AG04449 (cell line): ENCODE measurements at regions not wholly inside any gene's neighbourhood (a gene's known extent, or its start where the extent isn't known, plus 50 kb on each side); places are given as distances from the start of the nearest gene placed in this dataset.

ENCODE experiments used
- CTCF ChIA-PET: fragments of 350-600 bp; formaldehyde crosslinking; extraction: SDS; loops from one replicate; lab custom pipeline; 2021; ENCODE audit warnings: antibody characterized with exemption; lab: Yijun Ruan, JAX
- POLR2A ChIA-PET: fragments of 400-600, 350-600 bp; formaldehyde crosslinking; extraction: SDS; loops from one replicate; lab custom pipeline; 2020; ENCODE audit warnings: antibody characterized with exemption, inconsistent platforms; lab: Yijun Ruan, JAX
- DNase-seq: peaks from one replicate; pipeline ENCODE4 v3.0.0-alpha.2; 2010; ENCODE audit warnings: low read depth, low spot score
- H3K4me3 ChIP-seq: 2 replicates; pipeline ENCODE4 v1.5.1; 2011; ENCODE audit warnings: low read depth, mild to moderate bottlenecking, control low read depth, low read length
- TF ChIP-seq, protein P1 (sequence below): IDR thresholded peaks from one replicate; pipeline ENCODE4 v1.5.1; 2011; ENCODE audit warnings: mild to moderate bottlenecking, moderate library complexity, low read length, control low read depth, inconsistent platforms; ENCODE audit not compliant: insufficient read depth; ENCODE audit errors: missing control alignments

DNA sequence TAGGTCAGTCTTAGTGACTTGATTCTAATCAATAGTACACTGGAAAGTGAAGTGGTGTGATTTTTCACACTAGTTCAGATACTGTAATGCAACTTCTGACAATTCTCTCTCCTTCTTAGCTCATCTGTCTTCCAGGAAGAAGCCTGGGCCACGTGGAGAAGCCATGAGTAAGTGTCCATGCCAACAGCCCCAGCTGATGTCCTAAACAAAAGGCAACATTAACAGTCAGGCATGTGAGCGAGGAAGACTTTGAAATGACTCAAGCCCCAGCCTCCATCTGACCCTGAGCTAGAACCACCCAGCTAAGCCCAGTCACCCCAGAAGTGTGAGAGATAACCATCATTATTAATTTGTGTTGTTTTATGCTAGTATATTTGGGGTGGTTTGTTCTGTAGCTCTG lies 115.7 kb upstream of the MAGEB16 start:
- ChIA-PET CTCF (no interaction called here), POLR2A (no interaction called here)
- TF ChIP-seq, protein P1, sequence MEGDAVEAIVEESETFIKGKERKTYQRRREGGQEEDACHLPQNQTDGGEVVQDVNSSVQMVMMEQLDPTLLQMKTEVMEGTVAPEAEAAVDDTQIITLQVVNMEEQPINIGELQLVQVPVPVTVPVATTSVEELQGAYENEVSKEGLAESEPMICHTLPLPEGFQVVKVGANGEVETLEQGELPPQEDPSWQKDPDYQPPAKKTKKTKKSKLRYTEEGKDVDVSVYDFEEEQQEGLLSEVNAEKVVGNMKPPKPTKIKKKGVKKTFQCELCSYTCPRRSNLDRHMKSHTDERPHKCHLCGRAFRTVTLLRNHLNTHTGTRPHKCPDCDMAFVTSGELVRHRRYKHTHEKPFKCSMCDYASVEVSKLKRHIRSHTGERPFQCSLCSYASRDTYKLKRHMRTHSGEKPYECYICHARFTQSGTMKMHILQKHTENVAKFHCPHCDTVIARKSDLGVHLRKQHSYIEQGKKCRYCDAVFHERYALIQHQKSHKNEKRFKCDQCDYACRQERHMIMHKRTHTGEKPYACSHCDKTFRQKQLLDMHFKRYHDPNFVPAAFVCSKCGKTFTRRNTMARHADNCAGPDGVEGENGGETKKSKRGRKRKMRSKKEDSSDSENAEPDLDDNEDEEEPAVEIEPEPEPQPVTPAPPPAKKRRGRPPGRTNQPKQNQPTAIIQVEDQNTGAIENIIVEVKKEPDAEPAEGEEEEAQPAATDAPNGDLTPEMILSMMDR, result no peak
- DNase-seq, result no peak
- no peak overlapping the region for H3K4me3 ChIP-seq

DNA sequence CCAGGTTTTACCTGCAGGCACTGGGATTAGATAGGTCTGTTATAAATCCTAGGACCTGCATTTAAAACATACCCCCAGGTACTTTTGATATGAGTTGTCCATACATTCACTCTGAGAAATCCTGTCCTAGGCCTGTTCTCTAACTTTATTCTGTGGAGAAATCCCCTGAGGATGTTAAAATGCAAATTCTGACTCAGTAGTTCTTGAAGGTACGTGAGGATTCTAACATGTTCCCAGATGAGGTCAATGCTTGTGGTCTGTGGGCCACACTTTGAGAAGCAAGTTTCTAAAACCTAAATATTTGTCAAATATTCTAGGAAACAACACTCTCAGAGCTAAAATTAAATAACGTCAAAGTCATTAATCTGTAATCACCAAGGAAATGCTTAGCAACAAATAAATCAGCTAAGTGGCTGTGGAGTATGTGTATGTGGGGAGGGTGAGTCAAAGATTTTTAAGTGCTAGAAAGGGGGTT lies 101.3 kb upstream of the MAGEB16 start:
- TF ChIP-seq, protein P1, result no peak
- CTCF ChIA-PET, result no interaction called here

DNA sequence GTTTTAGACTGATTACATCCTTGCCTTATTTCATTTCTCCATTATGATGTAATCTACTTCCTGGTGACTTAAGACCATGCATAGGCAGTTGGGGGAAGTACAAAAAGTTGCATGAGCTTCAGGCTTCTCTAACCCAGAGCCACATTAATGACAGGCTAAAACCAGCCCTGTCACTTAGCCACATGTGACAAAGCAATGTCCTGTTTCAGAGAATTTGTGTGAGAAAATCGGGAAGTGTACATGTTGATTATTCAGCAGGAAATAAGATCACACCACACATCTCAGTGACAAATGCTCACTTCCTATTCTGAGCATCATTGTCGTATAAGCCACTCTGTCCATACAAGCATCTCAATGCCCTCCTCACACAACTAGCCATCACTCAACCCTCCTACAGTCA lies 98.5 kb upstream of the MAGEB16 start:
- ChIA-PET CTCF (no interaction called here), POLR2A (no interaction called here)
- no peak overlapping the region for H3K4me3 ChIP-seq
- DNase-seq, result no peak
- TF ChIP-seq, protein P1, result no peak

More for the DNA sequence above, 101.3 kb upstream of the MAGEB16 start:
- no peak overlapping the region for H3K4me3 ChIP-seq
- POLR2A ChIA-PET, result no interaction called here
- DNase-seq, result no peak

DNA sequence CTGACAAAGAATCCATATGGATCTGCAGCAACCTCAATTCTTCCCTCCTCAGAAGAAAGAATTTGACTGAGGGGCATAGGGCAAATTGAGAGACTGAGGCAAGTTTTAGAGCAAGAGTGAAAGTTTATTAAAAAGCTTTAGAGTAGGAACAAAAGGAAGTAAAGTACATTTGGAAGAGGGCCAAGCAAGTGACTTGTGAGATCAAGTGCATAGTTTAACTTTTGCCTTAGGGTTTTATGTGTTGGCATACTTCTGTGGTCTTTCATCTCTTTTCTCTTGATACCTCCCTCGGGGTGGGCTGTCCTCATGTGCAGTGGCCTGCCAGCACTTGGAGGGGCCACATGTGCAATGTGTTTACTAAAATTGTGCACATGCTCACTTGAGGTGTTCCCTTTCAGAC lies 98.0 kb upstream of the MAGEB16 start:
- no peak overlapping the region for H3K4me3 ChIP-seq
- DNase-seq, result no peak
- ChIA-PET CTCF (no interaction called here), POLR2A (no interaction called here)
- TF ChIP-seq, protein P1, result no peak

DNA sequence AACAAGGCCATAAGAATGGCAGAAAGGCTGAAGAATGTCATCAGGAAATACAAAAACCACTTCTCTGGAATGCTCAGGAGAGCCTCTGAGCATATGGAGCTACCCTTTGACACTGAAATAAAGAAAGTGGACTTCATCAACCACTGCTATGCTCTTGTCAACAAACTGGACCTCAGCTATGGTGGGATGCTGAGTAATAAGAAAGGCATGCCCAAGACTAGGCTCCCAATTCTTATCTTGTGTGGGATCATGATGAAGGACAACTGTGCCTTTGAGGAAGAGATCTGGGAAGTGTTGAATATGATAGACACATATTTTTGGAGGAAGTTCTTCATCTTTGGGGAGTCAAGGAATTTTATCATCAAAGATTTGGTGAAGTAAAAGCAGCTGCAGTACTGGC lies 86.9 kb upstream of the MAGEB16 start:
- TF ChIP-seq, protein P1, result no peak
- no peak for DNase-seq
- no peak overlapping the region for H3K4me3 ChIP-seq
- ChIA-PET CTCF (no interaction called here), POLR2A (no interaction called here)

DNA sequence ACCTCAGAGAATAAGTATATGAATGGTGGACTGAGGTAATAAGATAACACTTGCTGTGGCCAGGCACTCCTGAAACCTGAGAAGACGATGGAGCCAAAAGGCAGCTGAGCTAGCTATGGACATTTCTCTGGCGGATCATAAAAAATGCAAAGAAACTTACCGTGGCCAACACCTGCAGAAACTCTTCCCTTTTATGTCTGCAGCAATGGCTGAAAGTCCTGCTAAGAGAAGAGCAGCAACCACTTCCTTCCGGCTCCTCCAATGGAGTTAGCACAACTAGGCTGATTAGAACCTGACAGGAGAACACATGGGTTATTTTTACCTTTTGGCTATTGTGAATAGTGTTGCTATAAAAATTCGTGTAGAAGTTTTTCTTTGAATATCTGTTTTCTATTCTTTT lies 76.0 kb upstream of the MAGEB16 start:
- ChIA-PET POLR2A (no interaction called here), CTCF (no interaction called here)
- no peak overlapping the region for H3K4me3 ChIP-seq
- TF ChIP-seq, protein P1, result no peak
- no peak for DNase-seq
